GM23248 (cell line): ENCODE measurements at regions not wholly inside any gene's neighbourhood (a gene's known extent, or its start where the extent isn't known, plus 50 kb on each side); places are given as distances from the start of the nearest gene placed in this dataset.

Source experiments
- EZH2 ChIP-seq: fragments of 200-600 bp; sonication (generic); IDR thresholded peaks from 2 replicates; pipeline ENCODE4 v1.6.1; 2018; ENCODE audit warnings: antibody characterized with exemption, mild to moderate bottlenecking; ENCODE audit not compliant: insufficient read depth, poor library complexity, severe bottlenecking
- EZH2phosphoT487 ChIP-seq: fragments of 200-600 bp; sonication (generic); IDR thresholded peaks from 2 replicates; pipeline ENCODE4 v1.6.1; 2018; ENCODE audit warnings: antibody characterized with exemption, moderate library complexity, mild to moderate bottlenecking, low read depth; ENCODE audit not compliant: insufficient read depth

DNA sequence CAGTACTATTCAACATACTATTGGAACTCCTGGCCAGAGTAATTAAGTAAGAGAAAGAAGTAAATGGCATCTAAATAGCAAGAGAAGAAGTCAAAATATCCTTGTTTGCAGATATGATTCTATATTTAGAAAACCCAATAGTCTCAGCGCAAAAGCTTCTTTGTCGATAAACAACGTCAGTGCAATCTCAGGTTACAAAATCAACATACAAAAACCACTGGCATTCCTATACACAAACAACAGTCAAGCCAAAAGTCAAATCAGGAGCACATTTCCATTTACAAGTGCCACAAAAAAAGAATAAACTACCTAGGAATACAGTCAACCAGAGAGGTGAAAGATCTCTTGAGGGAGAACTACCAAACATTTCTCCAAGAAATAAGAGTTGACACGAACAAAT is 1901.9 kb upstream of the ACO1 start:
- no peak for TF ChIP-seq EZH2phosphoT487
- no peak for TF ChIP-seq EZH2
